Neural cell (in vitro differentiated cells): ENCODE measurements at regions not wholly inside any gene's neighbourhood (a gene's known extent, or its start where the extent isn't known, plus 50 kb on each side); places are given as distances from the start of the nearest gene placed in this dataset.

ENCODE experiments used
- H2AFZ ChIP-seq: fragments of 200-600, 300-800 bp; sonication (generic), shearing (Covaris generic); 2 replicates; pipeline ENCODE4 v1.6.0; 2014; ENCODE audit warnings: low read depth, mild to moderate bottlenecking, antibody characterized with exemption, low read length, moderate library complexity
- H3F3A ChIP-seq: fragments of 200-600 bp; shearing (Covaris generic); 2 replicates; pipeline ENCODE4 v1.6.1; 2016; ENCODE audit warnings: mild to moderate bottlenecking, moderate library complexity, mixed read lengths, antibody characterized with exemption, low read length; ENCODE audit not compliant: insufficient read depth, poor library complexity, severe bottlenecking
- H3K27ac ChIP-seq: fragments of 200-600, 300-800 bp; sonication (generic), shearing (Covaris generic); 2 replicates; pipeline ENCODE4 v1.5.1; 2014; ENCODE audit warnings: mild to moderate bottlenecking, low read length, moderate library complexity
- H3K27me3 ChIP-seq: fragments of 300-800, 200-600 bp; sonication (generic), shearing (Covaris generic); 2 replicates; pipeline ENCODE4 v1.6.0; 2014; ENCODE audit warnings: mild to moderate bottlenecking, low read depth, low read length, moderate library complexity; ENCODE audit not compliant: insufficient read depth
- H3K36me3 ChIP-seq: fragments of 300-800, 200-600 bp; sonication (generic), shearing (Covaris generic); 2 replicates; pipeline ENCODE4 v1.5.1; 2014; ENCODE audit warnings: mild to moderate bottlenecking, antibody characterized with exemption, low read length, moderate library complexity; ENCODE audit not compliant: insufficient read depth
- H3K4me2 ChIP-seq: fragments of 300-800, 200-600 bp; sonication (generic), shearing (Covaris generic); 2 replicates; pipeline ENCODE4 v1.6.0; 2014; ENCODE audit warnings: mild to moderate bottlenecking, low read length
- H3K4me3 ChIP-seq: fragments of 300-800, 200-600 bp; sonication (generic), shearing (Covaris generic); 2 replicates; pipeline ENCODE4 v1.5.1; 2014; ENCODE audit warnings: mild to moderate bottlenecking, low read length, moderate library complexity
- H3K79me2 ChIP-seq: fragments of 200-600 bp; shearing (Covaris generic); replicated peaks from 2 replicates; pipeline ENCODE4 v1.6.0; 2014; ENCODE audit warnings: mild to moderate bottlenecking, low read length, moderate library complexity; ENCODE audit not compliant: insufficient read depth
- H3K9ac ChIP-seq: fragments of 300-800, 200-600 bp; sonication (generic), shearing (Covaris generic); 2 replicates; pipeline ENCODE4 v1.6.1; 2016; ENCODE audit warnings: mild to moderate bottlenecking, low read length, mixed read lengths
- H3K9me2 ChIP-seq: fragments of 200-600 bp; shearing (Covaris generic); 2 replicates; pipeline ENCODE4 v1.6.1; 2016; ENCODE audit warnings: mild to moderate bottlenecking, low read length, mixed read lengths; ENCODE audit not compliant: insufficient read depth
- H3K9me3 ChIP-seq: fragments of 200-600, 300-800 bp; sonication (generic), shearing (Covaris generic); 2 replicates; pipeline ENCODE4 v1.6.1; 2016; ENCODE audit warnings: mild to moderate bottlenecking, mixed run types, low read length, moderate library complexity, mixed read lengths
- H4K20me1 ChIP-seq: fragments of 200-600 bp; shearing (Covaris generic); 2 replicates; pipeline ENCODE4 v1.6.1; 2016; ENCODE audit warnings: mild to moderate bottlenecking, mixed run types; ENCODE audit not compliant: insufficient read depth
- CTCF ChIP-seq: fragments of 450-650 bp; IDR thresholded peaks from 2 replicates; pipeline ENCODE4 v1.5.1; 2014; ENCODE audit warnings: antibody characterized with exemption, mild to moderate bottlenecking, moderate library complexity; ENCODE audit not compliant: poor library complexity, severe bottlenecking
- EP300 ChIP-seq: fragments of 450-650 bp; conservative IDR thresholded peaks from 2 replicates; pipeline ENCODE4 v1.6.1; 2014; ENCODE audit warnings: antibody characterized with exemption, mild to moderate bottlenecking, moderate library complexity; ENCODE audit not compliant: poor library complexity, severe bottlenecking
- EZH2 ChIP-seq: fragments of 200-600, 300-800 bp; shearing (Covaris generic), sonication (generic); IDR thresholded peaks from 2 replicates; pipeline ENCODE4 v1.6.1; 2014; ENCODE audit warnings: antibody characterized with exemption, low read length, borderline replicate concordance, mild to moderate bottlenecking; ENCODE audit not compliant: insufficient read depth, poor library complexity, severe bottlenecking
- MXI1 ChIP-seq: fragments of 450-650 bp; conservative IDR thresholded peaks from 2 replicates; pipeline ENCODE4 v1.6.1; 2014; ENCODE audit warnings: antibody characterized with exemption, mild to moderate bottlenecking; ENCODE audit not compliant: poor library complexity, severe bottlenecking
- POLR2AphosphoS5 ChIP-seq: IDR thresholded peaks from 2 replicates; pipeline ENCODE4 v1.6.1; 2012
- RAD21 ChIP-seq: fragments of 450-650 bp; conservative IDR thresholded peaks from 2 replicates; pipeline ENCODE4 v1.6.1; 2014; ENCODE audit warnings: antibody characterized with exemption, mild to moderate bottlenecking, moderate library complexity
- REST ChIP-seq: IDR thresholded peaks from 2 replicates; pipeline ENCODE4 v1.6.1; 2012; ENCODE audit warnings: borderline replicate concordance
- SMC3 ChIP-seq: fragments of 450-650 bp; conservative IDR thresholded peaks from 2 replicates; pipeline ENCODE4 v1.6.1; 2014; ENCODE audit warnings: antibody characterized with exemption, mild to moderate bottlenecking, moderate library complexity; ENCODE audit not compliant: poor library complexity
- TAF1 ChIP-seq: IDR thresholded peaks from 2 replicates; pipeline ENCODE4 v1.6.1; 2012; ENCODE audit warnings: low read depth

GRCh38 chr6:169852504-169853195 lies 101.2 kb downstream of the ERMARD start:
- no peaks in the 10 kb centered on the region for H3K36me3 ChIP-seq
- no peak overlapping the region for H2AFZ ChIP-seq
- no peaks in the 10 kb centered on the region for H3K9me2 ChIP-seq
- no peaks in the 10 kb centered on the region for H3K9me3 ChIP-seq
- TF ChIP-seq REST (no peak), CTCF (no peak), MXI1 (no peak), RAD21 (no peak), SMC3 (no peak), EP300 (no peak), POLR2AphosphoS5 (no peak), EZH2 (no peak), TAF1 (no peak)
- H3K27ac ChIP-seq, result no peak overlapping the region
- H4K20me1 ChIP-seq, result no peaks in the 10 kb centered on the region
- no peaks in the 10 kb centered on the region for H3F3A ChIP-seq
- H3K4me2 ChIP-seq, result no peak overlapping the region
- H3K4me3 ChIP-seq, result no peak overlapping the region
- H3K9ac ChIP-seq, result no peak overlapping the region
- H3K79me2 ChIP-seq, result no peaks in the 10 kb centered on the region
- H3K27me3 ChIP-seq, result no peaks in the 10 kb centered on the region

- no peaks in the 10 kb centered on the region for H3K9me2 ChIP-seq
- H3F3A ChIP-seq, result no peaks in the 10 kb centered on the region
- no peaks in the 10 kb centered on the region for H4K20me1 ChIP-seq
- H3K27me3 ChIP-seq, result no peaks in the 10 kb centered on the region
- no peak overlapping the region for H3K4me2 ChIP-seq
- H3K9ac ChIP-seq, result no peak overlapping the region
- H2AFZ ChIP-seq, result no peak overlapping the region
- no peaks in the 10 kb centered on the region for H3K9me3 ChIP-seq
- H3K79me2 ChIP-seq, result no peaks in the 10 kb centered on the region
- no peaks in the 10 kb centered on the region for H3K36me3 ChIP-seq
- H3K4me3 ChIP-seq, result no peak overlapping the region
- TF ChIP-seq RAD21 (no peak), POLR2AphosphoS5 (no peak), REST (no peak), SMC3 (no peak), EZH2 (no peak), MXI1 (no peak), TAF1 (no peak), CTCF (no peak), EP300 (no peak)
- no peak overlapping the region for H3K27ac ChIP-seq
Measured at GRCh38 chr6:169851641-169852503, 100.5 kb downstream of the ERMARD start.
